ENCODE measurements at regions not wholly inside any gene's neighbourhood (a gene's known extent, or its start where the extent isn't known, plus 50 kb on each side); places are given as distances from the start of the nearest gene placed in this dataset.

DNA sequence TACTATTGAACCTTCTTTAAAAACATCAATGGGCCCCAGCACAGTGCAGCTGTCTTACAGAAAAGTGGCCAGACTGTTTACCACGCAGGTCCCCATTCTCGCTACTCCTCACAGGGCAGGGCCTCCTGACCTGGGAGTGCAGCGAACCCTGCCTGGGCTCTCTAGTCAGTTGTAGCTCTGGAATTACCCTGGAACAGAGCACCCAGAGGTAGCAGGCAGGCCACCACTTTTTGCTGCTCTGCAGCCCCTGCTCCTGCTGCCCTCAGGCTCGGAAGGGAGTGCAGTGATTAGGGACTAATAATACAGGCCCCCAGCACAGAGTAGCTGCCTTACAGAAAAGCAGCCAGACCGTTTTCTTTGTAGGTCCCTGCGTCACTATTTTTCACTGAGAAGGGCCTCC lies 1563.0 kb downstream of the SUCLG1 start:
- intact Hi-C loops (cut with micrococcal nuclease): no loop called here
- Histone ChIP-seq H3K27me3 (ENCODE audit: control insufficient read depth, insufficient read depth, low read length) (no peaks in the 10 kb centered on the region), H3K4me3 (ENCODE audit: low read length) (no peak overlapping the region), H3K36me3 (ENCODE audit: control insufficient read depth, insufficient read depth, low read length) (no peaks in the 10 kb centered on the region), H3K9me3 (ENCODE audit: control insufficient read depth, insufficient read depth, low read length) (peaks cover 8% of the 10 kb centered on the region), H3K4me1 (ENCODE audit: control insufficient read depth, insufficient read depth, low read length) (no peaks in the 10 kb centered on the region), H3K27ac (ENCODE audit: low read length) (no peak overlapping the region)
- 85% methylated on average over 6 of the region's 6 CpGs for WGBS (ENCODE audit: insufficient coverage)
- ATAC-seq: no peak
- peaks cover 8 to 14% of the 10 kb centered on the region in 2 donors for H3K9me3 Mint-ChIP-seq
- H3K36me3 Mint-ChIP-seq: peaks cover 12% of the 10 kb centered on the region
- no peak overlapping the region for H3K27ac Mint-ChIP-seq
- no peaks in the 10 kb centered on the region for H3K4me1 Mint-ChIP-seq
- H3K27me3 Mint-ChIP-seq (ENCODE audit: low read depth in 2 of 2): no peaks in the 10 kb centered on the region
- TF ChIP-seq, protein P1, sequence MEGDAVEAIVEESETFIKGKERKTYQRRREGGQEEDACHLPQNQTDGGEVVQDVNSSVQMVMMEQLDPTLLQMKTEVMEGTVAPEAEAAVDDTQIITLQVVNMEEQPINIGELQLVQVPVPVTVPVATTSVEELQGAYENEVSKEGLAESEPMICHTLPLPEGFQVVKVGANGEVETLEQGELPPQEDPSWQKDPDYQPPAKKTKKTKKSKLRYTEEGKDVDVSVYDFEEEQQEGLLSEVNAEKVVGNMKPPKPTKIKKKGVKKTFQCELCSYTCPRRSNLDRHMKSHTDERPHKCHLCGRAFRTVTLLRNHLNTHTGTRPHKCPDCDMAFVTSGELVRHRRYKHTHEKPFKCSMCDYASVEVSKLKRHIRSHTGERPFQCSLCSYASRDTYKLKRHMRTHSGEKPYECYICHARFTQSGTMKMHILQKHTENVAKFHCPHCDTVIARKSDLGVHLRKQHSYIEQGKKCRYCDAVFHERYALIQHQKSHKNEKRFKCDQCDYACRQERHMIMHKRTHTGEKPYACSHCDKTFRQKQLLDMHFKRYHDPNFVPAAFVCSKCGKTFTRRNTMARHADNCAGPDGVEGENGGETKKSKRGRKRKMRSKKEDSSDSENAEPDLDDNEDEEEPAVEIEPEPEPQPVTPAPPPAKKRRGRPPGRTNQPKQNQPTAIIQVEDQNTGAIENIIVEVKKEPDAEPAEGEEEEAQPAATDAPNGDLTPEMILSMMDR (IDR thresholded peaks at IDR 0.05): no peak
- H3K4me3 Mint-ChIP-seq: no peak overlapping the region
- no peak for DNase-seq

DNA sequence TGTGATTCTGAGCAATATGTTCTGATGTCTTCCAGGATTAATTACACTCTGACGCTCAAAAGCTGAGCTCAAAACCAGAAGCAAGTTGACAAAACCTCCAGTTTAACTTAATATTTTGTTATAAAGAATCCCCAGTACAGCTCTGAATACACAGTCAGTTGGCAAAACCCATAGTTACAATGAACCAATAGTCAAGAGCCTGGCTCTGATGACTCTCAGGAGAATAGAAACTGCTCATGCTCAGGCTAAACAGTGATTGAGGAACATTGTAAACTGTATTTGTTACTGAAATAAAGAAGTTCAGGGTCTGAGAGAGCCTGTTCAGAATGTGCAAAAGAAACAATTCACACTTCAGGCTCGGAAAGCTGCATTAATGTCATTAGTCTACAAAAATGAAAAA lies 1565.9 kb downstream of the SUCLG1 start:
- intact Hi-C loops (cut with micrococcal nuclease): no loop called here
- Histone ChIP-seq H3K9me3 (ENCODE audit: control insufficient read depth, insufficient read depth, low read length) (peaks cover 8% of the 10 kb centered on the region), H3K4me3 (ENCODE audit: low read length) (no peak overlapping the region), H3K27me3 (ENCODE audit: control insufficient read depth, insufficient read depth, low read length) (no peaks in the 10 kb centered on the region), H3K4me1 (ENCODE audit: control insufficient read depth, insufficient read depth, low read length) (no peaks in the 10 kb centered on the region), H3K27ac (ENCODE audit: low read length) (no peak overlapping the region), H3K36me3 (ENCODE audit: control insufficient read depth, insufficient read depth, low read length) (no peaks in the 10 kb centered on the region)
- DNase-seq: no peak
- Mint-ChIP-seq H3K27ac (no peak overlapping the region), H3K4me3 (no peak overlapping the region), H3K4me1 (no peaks in the 10 kb centered on the region), H3K36me3 (no peaks in the 10 kb centered on the region), H3K9me3 (peaks cover 0 to 6% of the 10 kb centered on the region in 2 donors), H3K27me3 (ENCODE audit: low read depth in 2 of 2) (no peaks in the 10 kb centered on the region)
- TF ChIP-seq, protein P1 (IDR thresholded peaks at IDR 0.05): no peak
- ATAC-seq: no peak
- 97% methylated on average over 2 of the region's 2 CpGs for WGBS (ENCODE audit: insufficient coverage)

DNA sequence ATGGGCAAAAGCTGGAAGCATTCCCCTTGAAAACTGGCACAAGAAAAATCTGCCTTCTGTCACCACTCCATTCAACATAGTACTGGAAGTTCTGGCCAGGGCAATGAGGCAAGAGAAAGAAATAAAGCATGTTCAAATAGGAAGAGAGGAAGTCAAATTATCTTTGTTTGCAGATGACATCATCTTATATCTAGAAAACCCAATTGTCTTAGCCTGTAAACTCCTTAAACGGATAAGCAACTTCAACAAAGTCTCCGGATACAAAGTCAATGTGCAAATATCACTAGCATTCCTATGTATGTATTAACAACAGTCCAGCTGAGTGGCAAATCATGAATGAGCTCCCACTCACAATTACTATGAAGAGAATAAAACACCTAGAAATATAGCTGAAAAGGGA lies 1579.3 kb downstream of the SUCLG1 start:
- TF ChIP-seq, protein P1 (IDR thresholded peaks at IDR 0.05): no peak
- Histone ChIP-seq H3K4me3 (ENCODE audit: low read length) (no peak overlapping the region), H3K9me3 (ENCODE audit: control insufficient read depth, insufficient read depth, low read length) (peaks cover 12% of the 10 kb centered on the region), H3K27ac (ENCODE audit: low read length) (no peak overlapping the region), H3K36me3 (ENCODE audit: control insufficient read depth, insufficient read depth, low read length) (no peaks in the 10 kb centered on the region), H3K27me3 (ENCODE audit: control insufficient read depth, insufficient read depth, low read length) (no peaks in the 10 kb centered on the region), H3K4me1 (ENCODE audit: control insufficient read depth, insufficient read depth, low read length) (no peaks in the 10 kb centered on the region)
- Mint-ChIP-seq H3K4me1 (no peaks in the 10 kb centered on the region), H3K27me3 (ENCODE audit: low read depth in 2 of 2) (no peaks in the 10 kb centered on the region), H3K36me3 (peaks cover 40% of the 10 kb centered on the region), H3K27ac (no peak overlapping the region), H3K4me3 (no peak overlapping the region), H3K9me3 (peaks cover 20 to 34% of the 10 kb centered on the region in 2 donors)
- ATAC-seq (no peak), DNase-seq (no peak)
- intact Hi-C loops (cut with micrococcal nuclease): no loop called here
- 73% methylated on average over 1 of the region's 2 CpGs for WGBS (ENCODE audit: insufficient coverage)

DNA sequence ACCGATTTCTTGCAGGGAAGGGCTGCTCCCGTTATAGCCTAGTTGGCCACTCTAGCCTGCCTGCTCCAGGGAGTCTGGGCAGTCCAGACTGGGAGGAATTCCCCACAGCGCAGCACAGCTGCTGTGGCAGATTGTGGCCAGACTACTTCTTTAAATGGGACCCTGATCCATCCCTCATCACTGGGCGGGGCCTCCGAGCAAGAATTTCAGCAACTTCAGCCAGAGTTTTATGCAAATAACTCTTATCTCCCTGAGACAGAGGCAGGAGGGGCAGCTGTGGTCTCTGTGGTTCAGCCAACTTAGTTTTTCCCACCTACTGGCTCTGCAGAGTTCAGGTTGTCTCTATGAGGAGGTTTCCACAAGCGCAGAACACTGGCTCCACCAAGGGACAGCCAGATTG lies 1583.2 kb downstream of the SUCLG1 start:
- intact Hi-C loops (cut with micrococcal nuclease): no loop called here
- peaks cover 25 to 35% of the 10 kb centered on the region in 2 donors for H3K9me3 Mint-ChIP-seq
- Histone ChIP-seq H3K36me3 (ENCODE audit: control insufficient read depth, insufficient read depth, low read length) (no peaks in the 10 kb centered on the region), H3K4me1 (ENCODE audit: control insufficient read depth, insufficient read depth, low read length) (no peaks in the 10 kb centered on the region), H3K27me3 (ENCODE audit: control insufficient read depth, insufficient read depth, low read length) (no peaks in the 10 kb centered on the region), H3K27ac (ENCODE audit: low read length) (no peak overlapping the region), H3K4me3 (ENCODE audit: low read length) (no peak overlapping the region), H3K9me3 (ENCODE audit: control insufficient read depth, insufficient read depth, low read length) (peaks cover 12% of the 10 kb centered on the region)
- TF ChIP-seq, protein P1 (IDR thresholded peaks at IDR 0.05): no peak
- H3K27me3 Mint-ChIP-seq (ENCODE audit: low read depth in 2 of 2): no peaks in the 10 kb centered on the region
- H3K4me1 Mint-ChIP-seq: no peaks in the 10 kb centered on the region
- no peak overlapping the region for H3K27ac Mint-ChIP-seq
- 55% methylated on average over 6 of the region's 6 CpGs for WGBS (ENCODE audit: insufficient coverage)
- ATAC-seq (no peak), DNase-seq (no peak)
- no peak overlapping the region for H3K4me3 Mint-ChIP-seq
- H3K36me3 Mint-ChIP-seq: peaks cover 32% of the 10 kb centered on the region

Measured in natural killer cell (primary cell).